Fibroblast of mammary gland (primary cell): ENCODE measurements at regions not wholly inside any gene's neighbourhood (a gene's known extent, or its start where the extent isn't known, plus 50 kb on each side); places are given as distances from the start of the nearest gene placed in this dataset.
A peak's percentile ranks its signal among the peaks of the same experiment; 100 is the strongest.

Experiments used
- DNase-seq: peaks from one replicate; pipeline ENCODE4 v3.0.0-alpha.2; 2010; ENCODE audit warnings: low read depth
- H3K4me3 ChIP-seq: 2 replicates; pipeline ENCODE4 v1.5.1; 2011; ENCODE audit warnings: low read depth, mild to moderate bottlenecking, low read length, moderate library complexity; ENCODE audit not compliant: control insufficient read depth
- TF ChIP-seq, protein P1 (sequence below): conservative IDR thresholded peaks from 2 replicates; pipeline ENCODE4 v1.5.1; 2011; ENCODE audit warnings: low read depth, low read length, inconsistent platforms; ENCODE audit not compliant: control insufficient read depth, insufficient read depth

GRCh38 chr4:33226783-33227182, 2506.6 kb downstream of the PCDH7 start:
- DNase-seq: no peak
- H3K4me3 ChIP-seq: no peak overlapping the region
- TF ChIP-seq, protein P1, sequence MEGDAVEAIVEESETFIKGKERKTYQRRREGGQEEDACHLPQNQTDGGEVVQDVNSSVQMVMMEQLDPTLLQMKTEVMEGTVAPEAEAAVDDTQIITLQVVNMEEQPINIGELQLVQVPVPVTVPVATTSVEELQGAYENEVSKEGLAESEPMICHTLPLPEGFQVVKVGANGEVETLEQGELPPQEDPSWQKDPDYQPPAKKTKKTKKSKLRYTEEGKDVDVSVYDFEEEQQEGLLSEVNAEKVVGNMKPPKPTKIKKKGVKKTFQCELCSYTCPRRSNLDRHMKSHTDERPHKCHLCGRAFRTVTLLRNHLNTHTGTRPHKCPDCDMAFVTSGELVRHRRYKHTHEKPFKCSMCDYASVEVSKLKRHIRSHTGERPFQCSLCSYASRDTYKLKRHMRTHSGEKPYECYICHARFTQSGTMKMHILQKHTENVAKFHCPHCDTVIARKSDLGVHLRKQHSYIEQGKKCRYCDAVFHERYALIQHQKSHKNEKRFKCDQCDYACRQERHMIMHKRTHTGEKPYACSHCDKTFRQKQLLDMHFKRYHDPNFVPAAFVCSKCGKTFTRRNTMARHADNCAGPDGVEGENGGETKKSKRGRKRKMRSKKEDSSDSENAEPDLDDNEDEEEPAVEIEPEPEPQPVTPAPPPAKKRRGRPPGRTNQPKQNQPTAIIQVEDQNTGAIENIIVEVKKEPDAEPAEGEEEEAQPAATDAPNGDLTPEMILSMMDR: no peak

DNA sequence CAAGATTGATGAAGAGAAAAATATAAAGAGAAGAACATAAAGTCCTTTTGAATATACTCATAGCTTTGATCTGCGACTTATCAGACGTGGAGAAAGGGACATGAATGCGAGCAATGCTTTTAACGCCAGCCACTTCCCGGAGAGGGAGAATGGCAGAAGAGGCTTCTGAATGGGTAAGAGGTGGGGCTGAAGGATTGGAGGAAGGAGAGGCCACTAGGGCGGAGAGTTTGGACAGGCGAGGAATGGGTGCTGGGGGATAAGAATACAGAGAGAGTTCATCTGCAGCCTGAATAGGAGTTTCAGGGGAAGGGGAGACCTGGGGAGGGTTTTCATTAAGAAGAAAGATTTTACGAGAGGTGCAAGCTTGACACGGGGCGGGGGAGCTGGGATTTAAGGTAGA, 2534.9 kb downstream of the PCDH7 start:
- no peak overlapping the region for H3K4me3 ChIP-seq
- TF ChIP-seq, protein P1: no peak
- no peak for DNase-seq

- no peak overlapping the region for H3K4me3 ChIP-seq
- no peak for DNase-seq
- TF ChIP-seq, protein P1: no peak
These were observed 2535.3 kb downstream of the PCDH7 start for GRCh38 chr4:33255507-33255906.

DNA sequence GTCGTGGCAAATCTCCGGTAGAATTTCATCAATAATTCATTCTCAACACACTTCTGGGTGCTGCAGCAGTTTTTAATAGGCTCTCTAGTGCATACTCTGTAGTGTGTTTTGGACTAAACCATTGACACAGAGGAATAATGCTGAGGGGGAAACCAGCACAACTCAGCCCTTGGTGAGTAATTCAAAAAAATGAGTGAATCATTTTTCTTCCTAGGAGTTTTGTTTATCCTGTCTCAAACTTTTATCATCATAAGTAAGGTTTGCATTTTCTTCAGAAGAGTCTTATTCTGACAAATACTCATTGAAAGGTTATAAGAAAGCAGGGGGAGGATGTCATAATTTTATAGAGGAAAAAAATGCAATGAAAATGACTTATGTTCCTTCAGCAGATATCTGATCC, 2542.7 kb downstream of the PCDH7 start:
- H3K4me3 ChIP-seq: no peak overlapping the region
- TF ChIP-seq, protein P1: no peak
- peak; percentile 35 for DNase-seq

GRCh38 chr4:33268776-33269175, 2548.6 kb downstream of the PCDH7 start:
- TF ChIP-seq, protein P1: no peak
- DNase-seq: no peak
- H3K4me3 ChIP-seq: no peak overlapping the region

DNA sequence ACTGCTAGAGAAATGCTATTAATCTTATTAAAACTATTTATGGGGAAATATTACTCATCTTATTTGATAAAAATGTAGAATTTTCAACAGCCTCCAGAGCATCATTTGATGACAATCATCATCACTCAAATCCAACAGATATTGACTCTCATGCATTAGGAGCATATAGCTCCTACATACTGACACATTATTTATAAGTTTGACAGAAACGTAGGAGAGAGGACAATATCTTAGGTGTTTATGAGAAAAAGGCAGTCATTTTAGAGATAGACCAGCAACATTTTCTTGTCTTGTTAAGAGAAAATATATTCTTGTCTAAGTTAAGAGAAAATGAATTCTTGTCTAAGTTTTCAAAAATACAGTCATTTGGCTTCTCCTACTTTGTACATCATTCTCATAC, 2550.2 kb downstream of the PCDH7 start:
- H3K4me3 ChIP-seq: no peak overlapping the region
- DNase-seq: no peak
- TF ChIP-seq, protein P1: no peak

- no peak overlapping the region for H3K4me3 ChIP-seq
- no peak for DNase-seq
These were observed 2552.6 kb downstream of the PCDH7 start for GRCh38 chr4:33272722-33273121.

More at GRCh38 chr4:33272722-33273121, 2552.6 kb downstream of the PCDH7 start:
- TF ChIP-seq, protein P1: no peak
